Liver (tissue), 8 donors: ENCODE measurements at regions not wholly inside any gene's neighbourhood (a gene's known extent, or its start where the extent isn't known, plus 50 kb on each side); places are given as distances from the start of the nearest gene placed in this dataset.
"Not testable (repeated sequence)": the region's sequence is repeated elsewhere in the genome, so short reads cannot be mapped to it uniquely, and the experiment has no call there.

Source experiments
- DNase-seq: peaks from one replicate; pipeline ENCODE4 v3.0.0-alpha.2; 2017; ENCODE audit warnings: low spot score
- H3K27ac ChIP-seq, 2 donors: one replicate each; pipeline ENCODE4 v1.7.0; 2013; ENCODE audit warnings: inconsistent platforms in 2 of 2, low read length in 2 of 2, control low read depth in 1 of 2, low read depth in 1 of 2, mild to moderate bottlenecking in 1 of 2
- H3K27me3 ChIP-seq, 4 donors: one replicate each; pipeline versions ENCODE4 v1.6.1 to v1.7.0; 2013; ENCODE audit warnings: low read length in 3 of 4, inconsistent platforms in 1 of 4, mild to moderate bottlenecking in 1 of 4, moderate library complexity in 1 of 4; ENCODE audit not compliant: control insufficient read depth in 4 of 4, insufficient read depth in 4 of 4
- H3K36me3 ChIP-seq, 4 donors: one replicate each; pipeline versions ENCODE4 v1.6.1 to v1.7.0; 2013; ENCODE audit warnings: low read length in 3 of 4, mild to moderate bottlenecking in 3 of 4, low read depth in 1 of 4, moderate library complexity in 1 of 4; ENCODE audit not compliant: control insufficient read depth in 4 of 4, insufficient read depth in 3 of 4
- H3K4me1 ChIP-seq, 4 donors: one replicate each; pipeline versions ENCODE4 v1.6.1 to v1.7.0; 2013; ENCODE audit warnings: low read length in 3 of 4, mild to moderate bottlenecking in 3 of 4, moderate library complexity in 1 of 4; ENCODE audit not compliant: control insufficient read depth in 4 of 4, insufficient read depth in 4 of 4
- H3K4me3 ChIP-seq, 3 donors: one replicate each; pipeline versions ENCODE4 v1.6.1 to v1.7.0; 2013; ENCODE audit warnings: low read length in 3 of 3, control low read depth in 1 of 3, low read depth in 1 of 3, mild to moderate bottlenecking in 1 of 3
- H3K9ac ChIP-seq, 2 donors: one replicate each; pipeline ENCODE4 v1.7.0; 2013; ENCODE audit warnings: low read length in 2 of 2, mild to moderate bottlenecking in 2 of 2, moderate library complexity in 2 of 2, control low read depth in 1 of 2, low read depth in 1 of 2
- H3K9me3 ChIP-seq, 4 donors: one replicate each; pipeline versions ENCODE4 v1.6.1 to v1.7.0; 2013; ENCODE audit warnings: low read length in 3 of 4; ENCODE audit not compliant: control insufficient read depth in 4 of 4
- ATF3 ChIP-seq: IDR thresholded peaks from 2 replicates; pipeline ENCODE4 v1.6.1; 2016; ENCODE audit warnings: antibody characterized with exemption
- CTCF ChIP-seq: fragments of 150-350 bp; IDR thresholded peaks from 2 replicates; pipeline ENCODE4 v1.5.1; 2017; ENCODE audit warnings: improper control_type of control experiment, low read depth, low read length; ENCODE audit not compliant: missing input control
- EGR1 ChIP-seq, 2 donors: IDR thresholded peaks; 2 replicates each; pipeline ENCODE4 v1.6.1; 2016 to 2018; ENCODE audit warnings: antibody characterized with exemption in 2 of 2, low read depth in 2 of 2
- FOXA1 ChIP-seq: IDR thresholded peaks from 2 replicates; pipeline ENCODE4 v1.6.1; 2016; ENCODE audit warnings: antibody characterized with exemption
- GABPA ChIP-seq, 2 donors: IDR thresholded peaks in 1 of 2; conservative IDR thresholded peaks in 1 of 2; 2 replicates each; pipeline ENCODE4 v1.6.1; 2016; ENCODE audit warnings: antibody characterized with exemption in 2 of 2, mild to moderate bottlenecking in 1 of 2, moderate library complexity in 1 of 2
- HNF4A ChIP-seq, 2 donors: conservative IDR thresholded peaks; 2 replicates each; pipeline ENCODE4 v1.6.1; 2016; ENCODE audit warnings: antibody characterized with exemption in 2 of 2, mild to moderate bottlenecking in 2 of 2
- HNF4G ChIP-seq: IDR thresholded peaks from 2 replicates; pipeline ENCODE4 v1.6.1; 2016; ENCODE audit warnings: antibody characterized with exemption
- JUND ChIP-seq, 2 donors: IDR thresholded peaks; 2 replicates each; pipeline ENCODE4 v1.6.1; 2016; ENCODE audit warnings: antibody characterized with exemption in 2 of 2
- MAX ChIP-seq: IDR thresholded peaks from 2 replicates; pipeline ENCODE4 v1.6.1; 2016; ENCODE audit warnings: antibody characterized with exemption
- NR2F2 ChIP-seq: IDR thresholded peaks from 2 replicates; pipeline ENCODE4 v1.6.1; 2016; ENCODE audit warnings: antibody characterized with exemption
- RAD21 ChIP-seq, 2 donors: IDR thresholded peaks; 2 replicates each; pipeline ENCODE4 v1.6.1; 2016; ENCODE audit warnings: antibody characterized with exemption in 2 of 2, mild to moderate bottlenecking in 2 of 2
- REST ChIP-seq: IDR thresholded peaks from 2 replicates; pipeline ENCODE4 v1.6.1; 2016; ENCODE audit warnings: antibody characterized with exemption, mild to moderate bottlenecking
- SP1 ChIP-seq: IDR thresholded peaks from 2 replicates; pipeline ENCODE4 v1.6.1; 2018; ENCODE audit warnings: antibody characterized with exemption, mild to moderate bottlenecking
- TAF1 ChIP-seq: conservative IDR thresholded peaks from 2 replicates; pipeline ENCODE4 v1.6.1; 2016; ENCODE audit warnings: antibody characterized with exemption, mild to moderate bottlenecking
- ZBTB33 ChIP-seq: IDR thresholded peaks from 2 replicates; pipeline ENCODE4 v1.6.1; 2016; ENCODE audit warnings: antibody characterized with exemption
- WGBS: extraction: QIAGEN DNeasy Blood & Tissue Kit; methylation state at CpG from one replicate; pipeline ENCODE4 v1.1.7; 2013; 5-methylcytosine and 5-hydroxymethylcytosine counted together
- donor health status: healthy.
- donor health status: healthy.
- donor health status: healthy.
- donor health status: healthy.
- donor health status: healthy.

- Histone ChIP-seq H3K9ac (no peak overlapping the region), H3K4me3 (no peak overlapping the region), H3K27me3 (no peaks in the 10 kb centered on the region), H3K36me3 (no peaks in the 10 kb centered on the region), H3K27ac (no peak overlapping the region), H3K4me1 (no peaks in the 10 kb centered on the region), H3K9me3 (no peaks in the 10 kb centered on the region)
- no peak for DNase-seq
- WGBS, result 47% methylated on average over 2 of the region's 2 CpGs
- no peak for TF ChIP-seq RAD21 (IDR thresholded peaks at IDR 0.05)
- no peak for TF ChIP-seq FOXA1
- no peak for TF ChIP-seq TAF1
- no peak for TF ChIP-seq CTCF
- TF ChIP-seq SP1, result no peak
- TF ChIP-seq ATF3, result no peak
- TF ChIP-seq NR2F2, result no peak
- TF ChIP-seq HNF4A (conservative IDR thresholded peaks at IDR 0.05), result no peak
- TF ChIP-seq EGR1 (IDR thresholded peaks at IDR 0.05; ENCODE audit: low read depth in 2 of 2), result no peak
- no peak for TF ChIP-seq GABPA (IDR thresholded peaks at IDR 0.05 in 1 of 2, conservative IDR thresholded peaks at IDR 0.05 in 1 of 2)
- no peak for TF ChIP-seq HNF4G
- TF ChIP-seq REST, result no peak
- no peak for TF ChIP-seq ZBTB33
- TF ChIP-seq JUND (IDR thresholded peaks at IDR 0.05), result no peak
- no peak for TF ChIP-seq MAX
Measured at GRCh38 chr18:43367895-43368294, 90.6 kb upstream of the SYT4 start.

- not testable (repeated sequence) for H3K4me3 ChIP-seq, H3K9me3 ChIP-seq, H3K27me3 ChIP-seq, DNase-seq, H3K4me1 ChIP-seq, H3K9ac ChIP-seq, H3K27ac ChIP-seq, H3K36me3 ChIP-seq
- 86% methylated on average over 5 of the region's 5 CpGs for WGBS
Measured at GRCh38 chr18:43369311-43369710, 92.0 kb upstream of the SYT4 start.
